Urinary bladder (tissue), 3 donors: ENCODE measurements at regions not wholly inside any gene's neighbourhood (a gene's known extent, or its start where the extent isn't known, plus 50 kb on each side); places are given as distances from the start of the nearest gene placed in this dataset.

ENCODE experiments used
- DNase-seq: peaks from one replicate; pipeline ENCODE4 v3.0.0-alpha.2; 2015; ENCODE audit errors: extremely low spot score
- H3K27ac ChIP-seq: one replicate; pipeline ENCODE4 v1.5.1; 2013; ENCODE audit warnings: low read depth, mild to moderate bottlenecking, moderate library complexity
- H3K36me3 ChIP-seq: one replicate; pipeline ENCODE4 v1.6.1; 2013; ENCODE audit warnings: mild to moderate bottlenecking, moderate library complexity; ENCODE audit not compliant: insufficient read depth
- H3K4me1 ChIP-seq: one replicate; pipeline ENCODE4 v1.6.1; 2013; ENCODE audit warnings: mild to moderate bottlenecking, moderate library complexity; ENCODE audit not compliant: insufficient read depth
- H3K4me3 ChIP-seq: one replicate; pipeline ENCODE4 v1.5.1; 2013; ENCODE audit warnings: low read depth, low read length
- WGBS: extraction: QIAGEN DNeasy Blood & Tissue Kit; methylation state at CpG from one replicate; pipeline ENCODE4 v1.1.7; 2013; 5-methylcytosine and 5-hydroxymethylcytosine counted together
- donor health status: healthy with polysubstance abuse.
- donor health status: healthy.

- no peak overlapping the region for H3K27ac ChIP-seq
- H3K4me1 ChIP-seq: peaks cover 1% of the 10 kb centered on the region
- no peak overlapping the region for H3K4me3 ChIP-seq
- no peaks in the 10 kb centered on the region for H3K36me3 ChIP-seq
- DNase-seq: no peak
- whole genome bisulfite sequencing: 34% methylated on average over 8 of the region's 8 CpGs
These were observed 53.0 kb upstream of the DAZL start for GRCh38 chr3:16658004-16658924.

GRCh38 chr3:16658925-16659793 is 53.9 kb upstream of the DAZL start:
- WGBS: 82% methylated on average over 3 of the region's 3 CpGs
- H3K4me1 ChIP-seq: peaks cover 1% of the 10 kb centered on the region
- H3K36me3 ChIP-seq: no peaks in the 10 kb centered on the region
- no peak overlapping the region for H3K4me3 ChIP-seq
- no peak for DNase-seq
- H3K27ac ChIP-seq: no peak overlapping the region

- no peak for DNase-seq
- no peaks in the 10 kb centered on the region for H3K36me3 ChIP-seq
- WGBS: 47% methylated on average over 8 of the region's 8 CpGs
- H3K4me3 ChIP-seq: no peak overlapping the region
- H3K4me1 ChIP-seq: no peaks in the 10 kb centered on the region
- no peak overlapping the region for H3K27ac ChIP-seq
These were observed 58.9 kb upstream of the DAZL start for GRCh38 chr3:16663854-16664712.

- DNase-seq: no peak
- WGBS: 28% methylated on average over 6 of the region's 6 CpGs
- H3K4me1 ChIP-seq: no peaks in the 10 kb centered on the region
- no peak overlapping the region for H3K27ac ChIP-seq
- no peaks in the 10 kb centered on the region for H3K36me3 ChIP-seq
- H3K4me3 ChIP-seq: no peak overlapping the region
These were observed 60.1 kb upstream of the DAZL start for GRCh38 chr3:16665282-16665741.

GRCh38 chr3:16666206-16666605 is 61.0 kb upstream of the DAZL start:
- no peak overlapping the region for H3K4me3 ChIP-seq
- DNase-seq: no peak
- WGBS: 93% methylated on average over 2 of the region's 2 CpGs
- H3K36me3 ChIP-seq: no peaks in the 10 kb centered on the region
- H3K4me1 ChIP-seq: no peaks in the 10 kb centered on the region
- H3K27ac ChIP-seq: no peak overlapping the region

GRCh38 chr3:16667633-16668032 is 62.4 kb upstream of the DAZL start:
- WGBS: 54% methylated on average over 4 of the region's 4 CpGs
- Histone ChIP-seq H3K4me1 (no peaks in the 10 kb centered on the region), H3K36me3 (no peaks in the 10 kb centered on the region), H3K4me3 (no peak overlapping the region), H3K27ac (no peak overlapping the region)
- DNase-seq: no peak

GRCh38 chr3:16668776-16669545 is 63.7 kb upstream of the DAZL start:
- WGBS: 82% methylated on average over 5 of the region's 5 CpGs
- no peaks in the 10 kb centered on the region for H3K4me1 ChIP-seq
- no peak for DNase-seq
- H3K27ac ChIP-seq: no peak overlapping the region
- H3K36me3 ChIP-seq: no peaks in the 10 kb centered on the region
- no peak overlapping the region for H3K4me3 ChIP-seq

GRCh38 chr3:16670191-16670590 is 65.0 kb upstream of the DAZL start:
- Histone ChIP-seq H3K4me3 (no peak overlapping the region), H3K27ac (no peak overlapping the region), H3K36me3 (no peaks in the 10 kb centered on the region), H3K4me1 (no peaks in the 10 kb centered on the region)
- no peak for DNase-seq

GRCh38 chr3:16671690-16672089 is 66.5 kb upstream of the DAZL start:
- Histone ChIP-seq H3K4me3 (no peak overlapping the region), H3K36me3 (no peaks in the 10 kb centered on the region), H3K4me1 (no peaks in the 10 kb centered on the region), H3K27ac (no peak overlapping the region)
- WGBS: 55% methylated on average over 1 of the region's 1 CpG
- DNase-seq: no peak

- DNase-seq: no peak
- H3K36me3 ChIP-seq: no peaks in the 10 kb centered on the region
- no peak overlapping the region for H3K27ac ChIP-seq
- H3K4me1 ChIP-seq: no peaks in the 10 kb centered on the region
- no peak overlapping the region for H3K4me3 ChIP-seq
These were observed 68.3 kb upstream of the DAZL start for GRCh38 chr3:16673530-16673929.

GRCh38 chr3:16675805-16676204 is 70.6 kb upstream of the DAZL start:
- no peaks in the 10 kb centered on the region for H3K4me1 ChIP-seq
- H3K36me3 ChIP-seq: no peaks in the 10 kb centered on the region
- no peak for DNase-seq
- H3K27ac ChIP-seq: no peak overlapping the region
- no peak overlapping the region for H3K4me3 ChIP-seq

GRCh38 chr3:16686679-16687078 is 81.5 kb upstream of the DAZL start:
- H3K36me3 ChIP-seq: peaks cover 1% of the 10 kb centered on the region
- H3K27ac ChIP-seq: no peak overlapping the region
- no peaks in the 10 kb centered on the region for H3K4me1 ChIP-seq
- no peak overlapping the region for H3K4me3 ChIP-seq
- 83% methylated on average over 3 of the region's 3 CpGs for WGBS
- DNase-seq: no peak

GRCh38 chr3:16687221-16687620 is 82.0 kb upstream of the DAZL start:
- Histone ChIP-seq H3K36me3 (peaks cover 1% of the 10 kb centered on the region), H3K4me3 (no peak overlapping the region), H3K4me1 (no peaks in the 10 kb centered on the region)

More at GRCh38 chr3:16687221-16687620, 82.0 kb upstream of the DAZL start:
- DNase-seq: no peak
- H3K27ac ChIP-seq: no peak overlapping the region
